COLO829 (cell line): ENCODE measurements at regions not wholly inside any gene's neighbourhood (a gene's known extent, or its start where the extent isn't known, plus 50 kb on each side); places are given as distances from the start of the nearest gene placed in this dataset.
"Not testable (repeated sequence)": the region's sequence is repeated elsewhere in the genome, so short reads cannot be mapped to it uniquely, and the experiment has no call there.

Experiments
- DNase-seq: peaks from one replicate; pipeline ENCODE4 v3.0.0; 2012; ENCODE audit warnings: low spot score

- DNase-seq = no peak
Observed at GRCh38 chr22:23394525-23395326, 185.4 kb downstream of the IGLL1 start.

GRCh38 chr22:23393721-23394320, 186.3 kb downstream of the IGLL1 start:
- no peak for DNase-seq

- DNase-seq = not testable (repeated sequence)
Observed at GRCh38 chr22:23393199-23393598, 186.9 kb downstream of the IGLL1 start.

- no peak for DNase-seq
Observed at GRCh38 chr22:23392420-23393121, 187.5 kb downstream of the IGLL1 start.

GRCh38 chr22:23391022-23391421, 189.1 kb downstream of the IGLL1 start:
- no peak for DNase-seq

GRCh38 chr22:23389271-23390071, 190.6 kb downstream of the IGLL1 start:
- no peak for DNase-seq

GRCh38 chr22:23388517-23388890, 191.6 kb downstream of the IGLL1 start:
- no peak for DNase-seq

GRCh38 chr22:23387827-23388516, 192.1 kb downstream of the IGLL1 start:
- DNase-seq = no peak

GRCh38 chr22:23386822-23387580, 193.1 kb downstream of the IGLL1 start:
- no peak for DNase-seq

- DNase-seq = peak; percentile 87
Observed at GRCh38 chr22:23385678-23386631, 194.1 kb downstream of the IGLL1 start.

GRCh38 chr22:23384923-23385677, 195.0 kb downstream of the IGLL1 start:
- no peak for DNase-seq

GRCh38 chr22:23384431-23384830, 195.7 kb downstream of the IGLL1 start:
- no peak for DNase-seq

GRCh38 chr22:23383491-23384361, 196.4 kb downstream of the IGLL1 start:
- DNase-seq = no peak

GRCh38 chr22:23382428-23383218, 197.5 kb downstream of the IGLL1 start:
- no peak for DNase-seq

- DNase-seq = no peak
Observed at GRCh38 chr22:23381661-23382427, 198.2 kb downstream of the IGLL1 start.

- DNase-seq = no peak
Observed at GRCh38 chr22:23380911-23381310, 199.2 kb downstream of the IGLL1 start.

GRCh38 chr22:23380230-23380573, 199.9 kb downstream of the IGLL1 start:
- DNase-seq = no peak
